ENCODE measurements at regions not wholly inside any gene's neighbourhood (a gene's known extent, or its start where the extent isn't known, plus 50 kb on each side); places are given as distances from the start of the nearest gene placed in this dataset.
"Not testable (repeated sequence)": the region's sequence is repeated elsewhere in the genome, so short reads cannot be mapped to it uniquely, and the experiment has no call there.

GRCh38 chr2:237240868-237241267 is 155.2 kb downstream of the COPS8 start:
- not testable (repeated sequence) for DNase-seq (ENCODE audit: low read depth in 1 of 2, low spot score in 1 of 2)

- no peak for DNase-seq (ENCODE audit: low read depth in 1 of 2, low spot score in 1 of 2)
Measured at GRCh38 chr2:237242091-237242536, 156.4 kb downstream of the COPS8 start.

- no peak for DNase-seq (ENCODE audit: low read depth in 1 of 2, low spot score in 1 of 2)
Measured at GRCh38 chr2:237243487-237243886, 157.8 kb downstream of the COPS8 start.

- no peak for DNase-seq (ENCODE audit: low read depth in 1 of 2, low spot score in 1 of 2)
Measured at GRCh38 chr2:237244178-237244577, 158.5 kb downstream of the COPS8 start.

GRCh38 chr2:237244976-237245646 is 159.4 kb downstream of the COPS8 start:
- no peak for DNase-seq (ENCODE audit: low read depth in 1 of 2, low spot score in 1 of 2)

- no peak for DNase-seq (ENCODE audit: low read depth in 1 of 2, low spot score in 1 of 2)
Measured at GRCh38 chr2:237250599-237250998, 163.4 kb downstream of the COL6A3 start.

- DNase-seq (ENCODE audit: low read depth in 1 of 2, low spot score in 1 of 2), result no peak
Measured at GRCh38 chr2:237251986-237252385, 162.0 kb downstream of the COL6A3 start.

- no peak for DNase-seq (ENCODE audit: low read depth in 1 of 2, low spot score in 1 of 2)
Measured at GRCh38 chr2:237253046-237253702, 160.8 kb downstream of the COL6A3 start.

GRCh38 chr2:237254369-237254861 is 159.5 kb downstream of the COL6A3 start:
- DNase-seq (ENCODE audit: low read depth in 1 of 2, low spot score in 1 of 2), result no peak

- no peak for DNase-seq (ENCODE audit: low read depth in 1 of 2, low spot score in 1 of 2)
Measured at GRCh38 chr2:237254911-237255578, 158.9 kb downstream of the COL6A3 start.

GRCh38 chr2:237256887-237257286 is 157.1 kb downstream of the COL6A3 start:
- no peak for DNase-seq (ENCODE audit: low read depth in 1 of 2, low spot score in 1 of 2)

GRCh38 chr2:237257471-237257951 is 156.5 kb downstream of the COL6A3 start:
- DNase-seq (ENCODE audit: low read depth in 1 of 2, low spot score in 1 of 2), result no peak

- no peak for DNase-seq (ENCODE audit: low read depth in 1 of 2, low spot score in 1 of 2)
Measured at GRCh38 chr2:237258116-237258515, 155.8 kb downstream of the COL6A3 start.

- no peak for DNase-seq (ENCODE audit: low read depth in 1 of 2, low spot score in 1 of 2)
Measured at GRCh38 chr2:237258615-237259014, 155.3 kb downstream of the COL6A3 start.

GRCh38 chr2:237259201-237259600 is 154.8 kb downstream of the COL6A3 start:
- no peak for DNase-seq (ENCODE audit: low read depth in 1 of 2, low spot score in 1 of 2)

- no peak for DNase-seq (ENCODE audit: low read depth in 1 of 2, low spot score in 1 of 2)
Measured at GRCh38 chr2:237260039-237260620, 153.8 kb downstream of the COL6A3 start.

- no peak for DNase-seq (ENCODE audit: low read depth in 1 of 2, low spot score in 1 of 2)
Measured at GRCh38 chr2:237260686-237261085, 153.3 kb downstream of the COL6A3 start.

GRCh38 chr2:237261327-237261726 is 152.6 kb downstream of the COL6A3 start:
- DNase-seq (ENCODE audit: low read depth in 1 of 2, low spot score in 1 of 2), result no peak

GRCh38 chr2:237262838-237263771 is 150.9 kb downstream of the COL6A3 start:
- no peak for DNase-seq (ENCODE audit: low read depth in 1 of 2, low spot score in 1 of 2)

- no peak for DNase-seq (ENCODE audit: low read depth in 1 of 2, low spot score in 1 of 2)
Measured at GRCh38 chr2:237264480-237265219, 149.3 kb downstream of the COL6A3 start.
